GM10266 (cell line): ENCODE measurements at regions not wholly inside any gene's neighbourhood (a gene's known extent, or its start where the extent isn't known, plus 50 kb on each side); places are given as distances from the start of the nearest gene placed in this dataset.

ENCODE experiments used
- DNase-seq: peaks from one replicate; pipeline ENCODE4 v3.0.0; 2012; ENCODE audit errors: extremely low spot score
- TF ChIP-seq, protein P1 (sequence below): IDR thresholded peaks from 2 replicates; pipeline ENCODE4 v1.5.1; 2012; ENCODE audit warnings: mild to moderate bottlenecking, low read depth; ENCODE audit not compliant: control insufficient read depth, insufficient read depth; ENCODE audit errors: missing control alignments

DNA sequence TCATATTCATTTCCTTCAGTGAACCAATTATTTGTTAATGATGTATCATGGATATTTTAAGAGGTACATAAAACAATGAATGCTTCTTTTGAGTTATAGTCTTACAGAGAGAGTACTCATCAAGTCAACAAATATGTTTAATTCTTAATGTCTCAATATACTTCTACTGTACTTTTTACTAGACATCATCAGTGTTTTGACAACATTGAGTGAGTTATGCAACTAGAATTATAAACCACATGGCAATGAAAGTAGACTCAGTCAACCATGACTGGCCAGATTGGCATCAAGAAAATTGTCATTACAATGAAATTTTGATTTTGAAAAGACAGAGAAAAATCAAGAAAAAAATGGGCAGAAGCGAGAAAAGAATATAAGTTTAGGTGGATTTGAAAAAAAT, 1248.1 kb upstream of the CDH18 start:
- no peak for DNase-seq
- TF ChIP-seq, protein P1, sequence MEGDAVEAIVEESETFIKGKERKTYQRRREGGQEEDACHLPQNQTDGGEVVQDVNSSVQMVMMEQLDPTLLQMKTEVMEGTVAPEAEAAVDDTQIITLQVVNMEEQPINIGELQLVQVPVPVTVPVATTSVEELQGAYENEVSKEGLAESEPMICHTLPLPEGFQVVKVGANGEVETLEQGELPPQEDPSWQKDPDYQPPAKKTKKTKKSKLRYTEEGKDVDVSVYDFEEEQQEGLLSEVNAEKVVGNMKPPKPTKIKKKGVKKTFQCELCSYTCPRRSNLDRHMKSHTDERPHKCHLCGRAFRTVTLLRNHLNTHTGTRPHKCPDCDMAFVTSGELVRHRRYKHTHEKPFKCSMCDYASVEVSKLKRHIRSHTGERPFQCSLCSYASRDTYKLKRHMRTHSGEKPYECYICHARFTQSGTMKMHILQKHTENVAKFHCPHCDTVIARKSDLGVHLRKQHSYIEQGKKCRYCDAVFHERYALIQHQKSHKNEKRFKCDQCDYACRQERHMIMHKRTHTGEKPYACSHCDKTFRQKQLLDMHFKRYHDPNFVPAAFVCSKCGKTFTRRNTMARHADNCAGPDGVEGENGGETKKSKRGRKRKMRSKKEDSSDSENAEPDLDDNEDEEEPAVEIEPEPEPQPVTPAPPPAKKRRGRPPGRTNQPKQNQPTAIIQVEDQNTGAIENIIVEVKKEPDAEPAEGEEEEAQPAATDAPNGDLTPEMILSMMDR: no peak

DNA sequence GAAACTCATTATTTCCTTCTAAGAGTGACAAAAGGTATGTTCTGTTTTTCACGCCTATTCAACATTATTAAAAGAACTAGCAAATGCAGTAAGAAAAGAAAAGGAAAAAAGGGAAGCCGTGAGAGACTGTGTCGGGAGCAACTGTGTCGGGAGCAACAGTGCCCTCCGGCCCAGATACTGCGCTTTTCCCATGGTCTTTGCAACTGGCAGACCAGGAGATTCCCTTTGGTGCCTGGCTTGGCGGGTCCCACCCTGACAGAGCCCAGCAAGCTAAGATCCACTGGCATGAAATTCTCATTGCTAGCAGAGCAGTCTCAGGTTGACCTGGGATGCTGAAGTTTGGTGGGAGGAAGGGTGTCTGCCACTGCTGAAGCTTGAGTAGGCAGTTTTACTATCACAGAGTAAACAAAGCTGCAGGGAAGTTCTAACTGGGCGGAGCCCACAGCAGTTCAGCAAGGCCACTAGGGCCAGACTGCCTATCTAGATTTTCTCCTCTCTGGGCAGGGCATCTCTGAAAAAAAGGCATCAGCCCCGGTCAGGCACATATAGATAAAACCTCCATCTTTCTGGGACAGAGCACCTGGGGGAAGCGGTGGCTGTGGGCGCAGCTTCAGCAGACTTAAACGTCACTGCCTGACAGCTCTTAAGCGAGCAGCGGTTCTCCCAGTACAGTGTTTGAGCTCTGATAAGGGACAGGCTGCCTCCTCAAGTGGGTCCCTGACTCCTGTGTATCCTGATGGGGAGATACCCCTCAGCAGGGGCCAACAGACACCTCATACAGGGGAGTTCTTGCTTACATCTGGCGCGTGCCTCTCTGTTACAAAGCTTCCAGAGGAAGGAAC, 1237.4 kb upstream of the CDH18 start:
- DNase-seq: no peak
- TF ChIP-seq, protein P1: no peak

DNA sequence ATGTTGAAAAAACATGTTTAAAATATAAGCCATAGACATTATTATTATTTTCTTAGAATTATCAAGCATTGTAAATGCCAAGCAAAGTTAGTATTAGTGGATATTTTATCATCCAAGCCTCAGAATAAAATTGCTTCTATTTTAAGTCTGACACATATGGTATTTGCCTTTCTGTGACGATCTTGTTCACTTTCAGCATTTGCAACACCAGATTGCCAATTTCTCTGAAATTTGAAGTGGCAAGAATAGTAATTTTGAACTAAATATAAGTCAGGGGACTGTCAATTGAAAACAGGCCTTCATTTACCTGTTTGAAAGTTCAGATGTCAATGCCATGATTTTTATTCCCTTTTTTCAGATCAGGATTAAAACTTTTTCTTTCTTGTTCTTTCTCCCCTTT, 1233.6 kb upstream of the CDH18 start:
- no peak for DNase-seq
- TF ChIP-seq, protein P1: no peak

DNA sequence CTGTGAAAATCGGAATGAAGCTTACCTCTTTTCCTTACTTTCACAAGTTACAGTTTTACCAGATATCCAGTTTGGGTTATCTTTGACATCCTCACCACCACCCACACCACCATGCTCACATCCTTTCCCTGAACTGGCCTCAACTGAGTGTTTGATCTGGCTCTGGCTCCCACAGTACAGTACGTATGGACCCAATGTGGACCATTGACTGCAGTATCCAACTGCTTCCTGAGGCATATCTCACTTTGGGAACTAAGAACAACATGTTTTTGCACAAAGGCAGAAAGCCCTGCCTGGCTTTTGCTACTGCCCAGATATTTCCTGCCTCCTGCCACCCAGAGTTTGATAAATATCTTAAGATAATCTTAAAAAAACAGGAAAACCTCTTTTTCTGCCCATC, 1232.0 kb upstream of the CDH18 start:
- TF ChIP-seq, protein P1: no peak
- no peak for DNase-seq

DNA sequence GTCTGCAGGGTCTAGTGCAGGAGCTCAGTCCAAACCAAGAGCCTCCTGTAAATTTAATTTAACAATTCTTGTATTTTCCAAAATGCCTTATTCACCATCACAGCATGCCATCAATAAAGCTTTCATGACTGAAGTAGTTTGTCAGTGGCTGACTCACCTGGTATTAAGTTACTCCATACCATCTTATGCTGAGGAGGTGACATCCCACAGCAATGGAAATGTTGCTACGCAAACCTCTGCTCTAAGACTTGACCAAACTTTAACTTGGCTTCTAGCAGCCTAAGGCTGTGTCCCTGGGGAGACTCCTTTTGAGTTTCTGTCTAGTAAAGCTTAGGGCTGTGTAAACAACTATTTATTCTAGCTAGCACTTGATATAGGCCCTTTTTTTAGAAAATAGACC, 1231.3 kb upstream of the CDH18 start:
- no peak for DNase-seq
- TF ChIP-seq, protein P1: no peak

DNA sequence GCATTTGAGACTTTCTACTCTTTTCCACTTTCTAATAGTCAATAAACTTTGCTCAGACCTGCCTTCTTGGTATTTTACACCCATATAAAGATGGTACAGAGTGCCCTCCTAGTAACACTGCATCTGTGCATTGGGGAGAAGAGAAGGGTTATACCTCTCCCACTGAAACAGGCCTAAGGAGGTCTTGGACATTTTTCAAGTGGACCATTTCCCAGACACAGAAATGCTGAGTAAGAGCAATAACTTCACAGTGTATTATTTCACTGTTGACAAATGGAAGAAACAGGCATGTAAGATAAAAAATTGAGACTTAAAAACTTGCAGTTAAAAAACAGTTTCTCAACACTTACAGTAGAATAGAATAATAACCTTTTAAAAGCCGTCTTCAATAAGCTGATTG, 1224.0 kb upstream of the CDH18 start:
- TF ChIP-seq, protein P1: no peak

DNA sequence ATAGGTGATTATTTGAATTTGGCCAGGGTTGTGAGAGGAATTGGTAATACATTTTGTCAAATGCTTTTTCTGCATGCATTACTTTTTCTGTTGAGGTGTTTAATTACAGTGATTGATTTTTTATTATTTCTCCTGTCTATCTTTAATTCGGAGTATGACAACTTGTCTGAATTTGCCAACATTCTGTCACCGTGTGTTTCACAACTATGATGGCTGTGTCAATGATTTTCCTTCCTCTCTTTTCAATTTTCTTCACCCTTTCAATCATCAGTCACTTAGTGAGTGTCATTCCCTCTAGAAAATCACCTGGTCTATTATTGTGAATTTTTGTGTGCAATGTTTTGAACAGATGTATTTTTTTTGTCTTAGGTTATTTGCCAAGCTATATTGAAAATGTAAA, 1221.4 kb upstream of the CDH18 start:
- no peak for DNase-seq
- TF ChIP-seq, protein P1: no peak

More for the DNA sequence above, 1224.0 kb upstream of the CDH18 start:
- no peak for DNase-seq
